Endodermal cell (in vitro differentiated cells): ENCODE measurements at regions not wholly inside any gene's neighbourhood (a gene's known extent, or its start where the extent isn't known, plus 50 kb on each side); places are given as distances from the start of the nearest gene placed in this dataset.

Experiments used
- DNase-seq: peaks from one replicate; pipeline ENCODE4 v3.0.0-alpha.2; 2017
- H3K27ac ChIP-seq: 2 replicates; pipeline ENCODE4 v1.5.1; 2013; ENCODE audit warnings: mild to moderate bottlenecking, low read depth, low read length, moderate library complexity
- H3K27me3 ChIP-seq: 2 replicates; pipeline ENCODE4 v1.6.1; 2013; ENCODE audit warnings: mild to moderate bottlenecking, low read length, moderate library complexity; ENCODE audit not compliant: insufficient read depth, control insufficient read depth, poor library complexity, severe bottlenecking
- H3K36me3 ChIP-seq: 2 replicates; pipeline ENCODE4 v1.7.0; 2013; ENCODE audit warnings: mild to moderate bottlenecking, low read length, moderate library complexity; ENCODE audit not compliant: control insufficient read depth, insufficient read depth
- H3K4me1 ChIP-seq: one replicate; pipeline ENCODE4 v1.7.0; 2013; ENCODE audit warnings: low read length; ENCODE audit not compliant: control insufficient read depth, insufficient read depth
- H3K4me3 ChIP-seq: 2 replicates; pipeline ENCODE4 v1.5.1; 2013; ENCODE audit warnings: mild to moderate bottlenecking, low read length, moderate library complexity
- H3K9ac ChIP-seq: 2 replicates; pipeline ENCODE4 v1.6.1; 2013; ENCODE audit warnings: mild to moderate bottlenecking, low read length, moderate library complexity; ENCODE audit not compliant: poor library complexity, severe bottlenecking; ENCODE audit errors: extremely low read depth
- H3K9me3 ChIP-seq: 2 replicates; pipeline ENCODE4 v1.6.1; 2013; ENCODE audit warnings: mild to moderate bottlenecking, low read length, moderate library complexity; ENCODE audit not compliant: control insufficient read depth
- H3K27ac Mint-ChIP-seq: 2 replicates; pipeline ENCODE4 v1.8.0; 2020; ENCODE audit warnings: mixed read lengths
- H3K27me3 Mint-ChIP-seq: 2 replicates; pipeline ENCODE4 v1.8.0; 2021; ENCODE audit warnings: mild to moderate bottlenecking, mixed read lengths; ENCODE audit not compliant: insufficient read depth
- H3K36me3 Mint-ChIP-seq: 2 replicates; pipeline ENCODE4 v1.8.0; 2020; ENCODE audit warnings: low read depth, mixed read lengths
- H3K4me1 Mint-ChIP-seq: 2 replicates; pipeline ENCODE4 v1.8.0; 2020; ENCODE audit warnings: mixed read lengths
- H3K4me3 Mint-ChIP-seq: 2 replicates; pipeline ENCODE4 v1.8.0; 2020; ENCODE audit warnings: mild to moderate bottlenecking, moderate library complexity, mixed read lengths
- H3K9me3 Mint-ChIP-seq: 2 replicates; pipeline ENCODE4 v1.8.0; 2020; ENCODE audit warnings: mild to moderate bottlenecking, mixed read lengths
- CTCF ChIP-seq: fragments of 200-600 bp; sonication (generic); conservative IDR thresholded peaks from 2 replicates; pipeline ENCODE4 v1.5.0; 2021; ENCODE audit warnings: antibody characterized with exemption, mild to moderate bottlenecking
- WGBS, 2 experiments: methylation state at CpG; one replicate each; pipeline versions ENCODE4 v1.1.5 to v1.1.7; 2013; ENCODE audit warnings: missing lambda C conversion rate in 2 of 2, mixed read lengths in 1 of 2; ENCODE audit not compliant: insufficient coverage in 1 of 2, insufficient read length in 1 of 2; 5-methylcytosine and 5-hydroxymethylcytosine counted together

- Mint-ChIP-seq H3K27ac (no peak overlapping the region), H3K9me3 (peaks cover 28% of the 10 kb centered on the region), H3K36me3 (peaks cover 15% of the 10 kb centered on the region), H3K27me3 (no peaks in the 10 kb centered on the region), H3K4me1 (peaks cover 4% of the 10 kb centered on the region), H3K4me3 (no peak overlapping the region)
- DNase-seq = no peak
- Histone ChIP-seq H3K4me3 (no peak overlapping the region), H3K36me3 (no peaks in the 10 kb centered on the region), H3K27ac (no peak overlapping the region), H3K4me1 (peaks cover 2% of the 10 kb centered on the region), H3K27me3 (no peaks in the 10 kb centered on the region), H3K9ac (no peak overlapping the region), H3K9me3 (peaks cover 21% of the 10 kb centered on the region)
- no peak for TF ChIP-seq CTCF
- WGBS, 2 experiments = 93 to 100% methylated on average over 1 to 2 of the region's 3 CpGs
Measured at GRCh38 chr13:31970231-31970930, 61.2 kb upstream of the FRY start.

GRCh38 chr13:31972453-31972852 lies 59.1 kb upstream of the FRY start:
- Mint-ChIP-seq H3K4me1 (no peaks in the 10 kb centered on the region), H3K27ac (no peak overlapping the region), H3K4me3 (no peak overlapping the region), H3K36me3 (peaks cover 15% of the 10 kb centered on the region), H3K27me3 (no peaks in the 10 kb centered on the region), H3K9me3 (peaks cover 24% of the 10 kb centered on the region)
- H3K9me3 ChIP-seq = peaks cover 17% of the 10 kb centered on the region
- no peaks in the 10 kb centered on the region for H3K36me3 ChIP-seq
- no peak for TF ChIP-seq CTCF
- H3K27me3 ChIP-seq = no peaks in the 10 kb centered on the region
- no peak for DNase-seq
- H3K4me1 ChIP-seq = no peaks in the 10 kb centered on the region
- 93 to 100% methylated on average over 2 of the region's 2 CpGs for WGBS, 2 experiments
- H3K9ac ChIP-seq = no peak overlapping the region
- no peak overlapping the region for H3K4me3 ChIP-seq
- H3K27ac ChIP-seq = no peak overlapping the region

- H3K36me3 Mint-ChIP-seq = no peaks in the 10 kb centered on the region
- H3K4me3 Mint-ChIP-seq = no peak overlapping the region
- no peak for TF ChIP-seq CTCF
- no peaks in the 10 kb centered on the region for H3K27me3 Mint-ChIP-seq
- H3K9ac ChIP-seq = no peak overlapping the region
- H3K27ac ChIP-seq = no peak overlapping the region
- no peaks in the 10 kb centered on the region for H3K27me3 ChIP-seq
- no peaks in the 10 kb centered on the region for H3K9me3 ChIP-seq
- no peak for DNase-seq
- H3K4me1 Mint-ChIP-seq = peaks cover 9% of the 10 kb centered on the region
- no peak overlapping the region for H3K4me3 ChIP-seq
- no peaks in the 10 kb centered on the region for H3K36me3 ChIP-seq
- H3K4me1 ChIP-seq = peaks cover 2% of the 10 kb centered on the region
- no peaks in the 10 kb centered on the region for H3K9me3 Mint-ChIP-seq
- no peak overlapping the region for H3K27ac Mint-ChIP-seq
- WGBS, 2 experiments = 94 to 100% methylated on average over 3 of the region's 3 CpGs
Measured at GRCh38 chr13:31978021-31978420, 53.6 kb upstream of the FRY start.
